A673 (cell line): ENCODE measurements at regions not wholly inside any gene's neighbourhood (a gene's known extent, or its start where the extent isn't known, plus 50 kb on each side); places are given as distances from the start of the nearest gene placed in this dataset.

ENCODE experiments used
- EZH2 ChIP-seq: fragments of 200-600 bp; sonication (generic); IDR thresholded peaks from 2 replicates; pipeline ENCODE4 v1.6.1; 2017; ENCODE audit warnings: borderline replicate concordance, low read depth, mild to moderate bottlenecking, mixed read lengths, antibody characterized with exemption, low read length; ENCODE audit not compliant: poor library complexity, severe bottlenecking
- TF ChIP-seq, protein P1 (sequence below): fragments of 300-800, 200-600 bp; sonication (generic); conservative IDR thresholded peaks from 2 replicates; pipeline ENCODE4 v1.5.1; 2017; ENCODE audit warnings: low read depth, mild to moderate bottlenecking, antibody characterized with exemption, low read length, moderate library complexity, mixed read lengths

DNA sequence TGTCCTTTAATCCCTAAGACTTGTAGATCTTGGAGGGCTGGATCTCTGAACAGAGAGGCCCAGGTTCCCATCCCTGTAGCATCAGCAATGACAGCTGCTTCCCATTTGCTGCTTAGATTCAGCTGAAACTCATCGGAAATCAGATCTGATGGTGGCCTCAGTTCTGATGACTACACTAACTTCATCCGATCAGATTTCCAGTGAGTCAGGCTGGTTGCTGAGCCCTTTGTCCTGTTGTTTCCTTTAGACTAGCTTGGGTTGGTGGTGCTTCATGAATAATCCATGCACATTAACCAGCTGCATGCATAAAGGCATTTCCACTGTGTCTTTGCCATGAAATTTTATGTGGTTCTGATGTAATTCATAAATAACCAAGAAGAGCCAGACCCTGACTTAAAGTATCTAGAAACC lies 195.2 kb upstream of the TUT7 start:
- TF ChIP-seq, protein P1, sequence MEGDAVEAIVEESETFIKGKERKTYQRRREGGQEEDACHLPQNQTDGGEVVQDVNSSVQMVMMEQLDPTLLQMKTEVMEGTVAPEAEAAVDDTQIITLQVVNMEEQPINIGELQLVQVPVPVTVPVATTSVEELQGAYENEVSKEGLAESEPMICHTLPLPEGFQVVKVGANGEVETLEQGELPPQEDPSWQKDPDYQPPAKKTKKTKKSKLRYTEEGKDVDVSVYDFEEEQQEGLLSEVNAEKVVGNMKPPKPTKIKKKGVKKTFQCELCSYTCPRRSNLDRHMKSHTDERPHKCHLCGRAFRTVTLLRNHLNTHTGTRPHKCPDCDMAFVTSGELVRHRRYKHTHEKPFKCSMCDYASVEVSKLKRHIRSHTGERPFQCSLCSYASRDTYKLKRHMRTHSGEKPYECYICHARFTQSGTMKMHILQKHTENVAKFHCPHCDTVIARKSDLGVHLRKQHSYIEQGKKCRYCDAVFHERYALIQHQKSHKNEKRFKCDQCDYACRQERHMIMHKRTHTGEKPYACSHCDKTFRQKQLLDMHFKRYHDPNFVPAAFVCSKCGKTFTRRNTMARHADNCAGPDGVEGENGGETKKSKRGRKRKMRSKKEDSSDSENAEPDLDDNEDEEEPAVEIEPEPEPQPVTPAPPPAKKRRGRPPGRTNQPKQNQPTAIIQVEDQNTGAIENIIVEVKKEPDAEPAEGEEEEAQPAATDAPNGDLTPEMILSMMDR: no peak
- TF ChIP-seq EZH2: no peak
